ENCODE measurements at regions not wholly inside any gene's neighbourhood (a gene's known extent, or its start where the extent isn't known, plus 50 kb on each side); places are given as distances from the start of the nearest gene placed in this dataset.

DNA sequence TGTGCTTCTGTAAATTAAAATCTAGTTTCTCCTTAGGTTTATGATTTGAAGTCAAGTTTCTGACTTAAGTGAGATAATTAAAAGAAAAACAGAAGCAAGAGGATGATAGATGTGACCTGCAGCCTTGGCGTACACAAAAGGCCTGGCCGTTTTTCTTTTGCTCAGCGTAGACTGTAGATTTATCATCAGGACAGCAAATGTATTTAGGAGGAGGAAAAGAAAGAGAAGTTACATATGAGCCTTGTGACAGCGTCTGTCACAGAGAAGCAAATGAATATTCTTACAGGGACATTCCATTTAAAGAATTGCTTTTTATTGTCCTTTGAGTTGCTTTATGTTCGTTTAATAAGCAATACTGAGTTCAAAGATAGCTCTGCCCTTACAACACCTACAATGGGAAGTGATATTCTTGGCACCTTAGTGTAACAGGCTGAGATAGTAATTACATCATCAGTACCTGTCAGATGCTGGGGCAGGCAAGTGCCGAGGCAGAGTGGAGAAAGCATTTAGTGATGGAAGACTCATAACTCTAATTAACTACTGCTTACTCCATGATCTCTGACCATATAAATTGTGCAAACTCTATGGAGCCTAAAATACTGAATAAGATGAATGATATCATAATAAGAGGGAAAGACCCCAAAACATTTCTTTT lies 311.5 kb downstream of the MFSD1 start (continued):
- TF ChIP-seq, protein P1, sequence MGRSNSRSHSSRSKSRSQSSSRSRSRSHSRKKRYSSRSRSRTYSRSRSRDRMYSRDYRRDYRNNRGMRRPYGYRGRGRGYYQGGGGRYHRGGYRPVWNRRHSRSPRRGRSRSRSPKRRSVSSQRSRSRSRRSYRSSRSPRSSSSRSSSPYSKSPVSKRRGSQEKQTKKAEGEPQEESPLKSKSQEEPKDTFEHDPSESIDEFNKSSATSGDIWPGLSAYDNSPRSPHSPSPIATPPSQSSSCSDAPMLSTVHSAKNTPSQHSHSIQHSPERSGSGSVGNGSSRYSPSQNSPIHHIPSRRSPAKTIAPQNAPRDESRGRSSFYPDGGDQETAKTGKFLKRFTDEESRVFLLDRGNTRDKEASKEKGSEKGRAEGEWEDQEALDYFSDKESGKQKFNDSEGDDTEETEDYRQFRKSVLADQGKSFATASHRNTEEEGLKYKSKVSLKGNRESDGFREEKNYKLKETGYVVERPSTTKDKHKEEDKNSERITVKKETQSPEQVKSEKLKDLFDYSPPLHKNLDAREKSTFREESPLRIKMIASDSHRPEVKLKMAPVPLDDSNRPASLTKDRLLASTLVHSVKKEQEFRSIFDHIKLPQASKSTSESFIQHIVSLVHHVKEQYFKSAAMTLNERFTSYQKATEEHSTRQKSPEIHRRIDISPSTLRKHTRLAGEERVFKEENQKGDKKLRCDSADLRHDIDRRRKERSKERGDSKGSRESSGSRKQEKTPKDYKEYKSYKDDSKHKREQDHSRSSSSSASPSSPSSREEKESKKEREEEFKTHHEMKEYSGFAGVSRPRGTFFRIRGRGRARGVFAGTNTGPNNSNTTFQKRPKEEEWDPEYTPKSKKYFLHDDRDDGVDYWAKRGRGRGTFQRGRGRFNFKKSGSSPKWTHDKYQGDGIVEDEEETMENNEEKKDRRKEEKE (IDR thresholded peaks at IDR 0.05; ENCODE audit: borderline replicate concordance in 1 of 2, control insufficient read depth in 1 of 2, low read depth in 2 of 2, low read length in 1 of 2): no peak
- TF ChIP-seq, protein P2, sequence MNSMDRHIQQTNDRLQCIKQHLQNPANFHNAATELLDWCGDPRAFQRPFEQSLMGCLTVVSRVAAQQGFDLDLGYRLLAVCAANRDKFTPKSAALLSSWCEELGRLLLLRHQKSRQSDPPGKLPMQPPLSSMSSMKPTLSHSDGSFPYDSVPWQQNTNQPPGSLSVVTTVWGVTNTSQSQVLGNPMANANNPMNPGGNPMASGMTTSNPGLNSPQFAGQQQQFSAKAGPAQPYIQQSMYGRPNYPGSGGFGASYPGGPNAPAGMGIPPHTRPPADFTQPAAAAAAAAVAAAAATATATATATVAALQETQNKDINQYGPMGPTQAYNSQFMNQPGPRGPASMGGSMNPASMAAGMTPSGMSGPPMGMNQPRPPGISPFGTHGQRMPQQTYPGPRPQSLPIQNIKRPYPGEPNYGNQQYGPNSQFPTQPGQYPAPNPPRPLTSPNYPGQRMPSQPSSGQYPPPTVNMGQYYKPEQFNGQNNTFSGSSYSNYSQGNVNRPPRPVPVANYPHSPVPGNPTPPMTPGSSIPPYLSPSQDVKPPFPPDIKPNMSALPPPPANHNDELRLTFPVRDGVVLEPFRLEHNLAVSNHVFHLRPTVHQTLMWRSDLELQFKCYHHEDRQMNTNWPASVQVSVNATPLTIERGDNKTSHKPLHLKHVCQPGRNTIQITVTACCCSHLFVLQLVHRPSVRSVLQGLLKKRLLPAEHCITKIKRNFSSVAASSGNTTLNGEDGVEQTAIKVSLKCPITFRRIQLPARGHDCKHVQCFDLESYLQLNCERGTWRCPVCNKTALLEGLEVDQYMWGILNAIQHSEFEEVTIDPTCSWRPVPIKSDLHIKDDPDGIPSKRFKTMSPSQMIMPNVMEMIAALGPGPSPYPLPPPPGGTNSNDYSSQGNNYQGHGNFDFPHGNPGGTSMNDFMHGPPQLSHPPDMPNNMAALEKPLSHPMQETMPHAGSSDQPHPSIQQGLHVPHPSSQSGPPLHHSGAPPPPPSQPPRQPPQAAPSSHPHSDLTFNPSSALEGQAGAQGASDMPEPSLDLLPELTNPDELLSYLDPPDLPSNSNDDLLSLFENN (IDR thresholded peaks at IDR 0.05; ENCODE audit: low read depth in 2 of 2, low read length in 2 of 2): no peak
- TF ChIP-seq, protein P3, sequence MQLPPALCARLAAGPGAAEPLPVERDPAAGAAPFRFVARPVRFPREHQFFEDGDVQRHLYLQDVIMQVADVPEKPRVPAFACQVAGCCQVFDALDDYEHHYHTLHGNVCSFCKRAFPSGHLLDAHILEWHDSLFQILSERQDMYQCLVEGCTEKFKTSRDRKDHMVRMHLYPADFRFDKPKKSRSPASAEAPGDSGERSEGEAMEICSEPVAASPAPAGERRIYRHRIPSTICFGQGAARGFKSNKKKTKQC (CRISPR knock-in tag; IDR thresholded peaks at IDR 0.05): no peak
- TF ChIP-seq PHTF2 (CRISPR knock-in tag; IDR thresholded peaks at IDR 0.05) (no peak), KDM5B (IDR thresholded peaks at IDR 0.05; ENCODE audit: insufficient replicate concordance, low read depth, low read length) (no peak), MEF2A (IDR thresholded peaks at IDR 0.05; ENCODE audit: control insufficient read depth, low read depth, low read length) (no peak), MAZ (CRISPR knock-in tag; conservative IDR thresholded peaks at IDR 0.05 in 1 of 2, IDR thresholded peaks at IDR 0.05 in 1 of 2) (no peak), MAFG (tag; conservative IDR thresholded peaks at IDR 0.05) (no peak)
